Activated T-cell treated with anti-CD3 and anti-CD28 coated beads, Interleukin-2, amount 50 U/mL, for 4 hours (primary cell): ENCODE measurements at regions not wholly inside any gene's neighbourhood (a gene's known extent, or its start where the extent isn't known, plus 50 kb on each side); places are given as distances from the start of the nearest gene placed in this dataset.

Experiments
- ATAC-seq, 2 donors: fragments of 200-7000 bp; cut with Tn5 transposase; one replicate each; pipeline ENCODE4 v1.10.0; 2021
- DNase-seq: peaks from one replicate; pipeline ENCODE4 v3.0.0-alpha.2; 2020
- H3K27me3 Mint-ChIP-seq: one replicate; pipeline ENCODE4 v1.8.0; 2021; ENCODE audit warnings: low read depth, mixed read lengths
- H3K36me3 Mint-ChIP-seq: one replicate; pipeline ENCODE4 v1.8.0; 2022; ENCODE audit warnings: mixed read lengths; ENCODE audit not compliant: insufficient read depth
- H3K4me1 Mint-ChIP-seq: one replicate; pipeline ENCODE4 v1.8.0; 2021; ENCODE audit warnings: low read depth, mixed read lengths
- H3K4me3 Mint-ChIP-seq: one replicate; pipeline ENCODE4 v1.8.0; 2021; ENCODE audit warnings: mild to moderate bottlenecking, moderate library complexity, mixed read lengths
- H3K9me3 Mint-ChIP-seq: one replicate; pipeline ENCODE4 v1.8.0; 2021; ENCODE audit warnings: mixed read lengths

DNA sequence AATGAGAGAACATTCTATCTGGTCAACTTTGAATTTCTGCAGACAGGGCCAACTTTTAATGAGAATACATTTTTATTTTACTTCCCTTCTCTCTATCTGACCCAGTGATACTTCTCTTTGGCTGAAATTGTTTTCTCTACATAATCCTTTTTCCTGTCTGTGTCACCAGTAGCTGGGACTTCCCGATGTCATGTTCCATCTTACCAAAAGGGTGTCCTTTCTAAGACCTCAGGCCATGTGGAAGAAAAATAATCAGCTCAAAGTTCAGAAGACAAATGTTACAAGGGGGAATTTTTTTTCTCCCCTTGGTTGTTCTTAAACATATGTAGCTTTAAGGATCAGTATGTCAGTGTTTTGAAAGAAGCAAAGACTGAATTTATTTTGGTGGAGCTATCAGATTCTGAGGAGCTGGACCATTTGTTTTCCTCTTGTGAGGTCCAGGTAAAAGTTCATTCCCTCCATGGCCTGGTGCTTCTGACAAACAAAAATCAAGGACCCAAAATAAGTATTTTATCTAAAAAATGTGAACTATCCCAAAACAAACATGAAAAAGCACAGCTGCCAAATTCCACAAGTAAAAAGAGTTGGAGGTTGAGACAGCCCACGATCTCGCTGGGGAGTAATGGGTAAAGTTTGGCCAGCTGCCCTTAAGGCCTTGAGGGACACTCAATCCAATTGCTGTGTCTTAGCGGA lies 859.4 kb upstream of the NR2F2 start:
- Mint-ChIP-seq H3K36me3 (no peaks in the 10 kb centered on the region), H3K4me1 (no peaks in the 10 kb centered on the region), H3K27me3 (peaks cover 4% of the 10 kb centered on the region), H3K9me3 (peaks cover 4% of the 10 kb centered on the region), H3K4me3 (no peak overlapping the region)
- ATAC-seq (no peak), DNase-seq (no peak)

DNA sequence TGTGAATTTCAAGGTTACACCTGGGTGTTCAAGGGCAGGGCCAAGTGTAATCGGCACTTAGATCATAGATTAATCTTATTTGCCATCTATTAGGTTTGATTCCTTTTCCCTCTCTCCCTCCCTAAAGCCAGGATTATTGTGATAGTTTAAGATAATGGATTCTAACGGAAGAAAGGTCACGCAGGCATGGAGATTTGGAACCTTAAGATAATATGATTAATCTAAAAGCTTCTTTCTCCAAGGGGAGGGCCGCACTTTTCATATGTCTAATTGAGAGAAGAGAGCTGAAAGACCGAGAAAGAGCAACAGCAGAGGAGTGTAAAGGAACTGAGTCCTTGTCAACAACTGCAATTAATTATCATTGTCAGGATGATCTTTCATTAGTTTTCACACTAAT lies 858.8 kb upstream of the NR2F2 start:
- Mint-ChIP-seq H3K36me3 (no peaks in the 10 kb centered on the region), H3K9me3 (peaks cover 4% of the 10 kb centered on the region), H3K27me3 (peaks cover 4% of the 10 kb centered on the region), H3K4me3 (no peak overlapping the region), H3K4me1 (no peaks in the 10 kb centered on the region)
- ATAC-seq (no peak), DNase-seq (no peak)

GRCh38 chr15:95475067-95475466 lies 855.4 kb upstream of the NR2F2 start:
- H3K36me3 Mint-ChIP-seq = no peaks in the 10 kb centered on the region
- H3K27me3 Mint-ChIP-seq = no peaks in the 10 kb centered on the region
- ATAC-seq = no peak
- H3K4me3 Mint-ChIP-seq = no peak overlapping the region
- H3K9me3 Mint-ChIP-seq = no peaks in the 10 kb centered on the region
- no peaks in the 10 kb centered on the region for H3K4me1 Mint-ChIP-seq
- no peak for DNase-seq

DNA sequence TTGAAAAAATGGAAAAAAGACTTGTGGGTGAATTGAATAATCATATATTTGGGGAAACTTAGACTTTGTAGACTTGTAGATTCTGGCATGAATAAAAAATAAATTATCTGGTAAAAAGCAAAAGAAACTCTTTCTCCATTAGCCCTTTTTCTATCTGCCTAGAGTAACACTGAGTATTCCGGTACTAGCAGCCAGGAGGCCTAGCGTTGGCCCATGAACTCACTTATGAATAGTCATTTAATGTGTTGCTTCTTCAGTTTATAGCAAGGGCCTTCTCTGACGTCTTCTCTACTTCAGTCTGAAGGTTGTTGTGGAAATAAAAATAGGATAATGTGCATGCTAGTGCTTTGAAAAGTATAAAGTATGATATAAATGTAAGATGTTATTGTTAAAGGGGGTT lies 851.2 kb upstream of the NR2F2 start:
- Mint-ChIP-seq H3K36me3 (no peaks in the 10 kb centered on the region), H3K27me3 (no peaks in the 10 kb centered on the region), H3K4me3 (no peak overlapping the region), H3K9me3 (peaks cover 3% of the 10 kb centered on the region), H3K4me1 (no peaks in the 10 kb centered on the region)
- ATAC-seq (no peak), DNase-seq (no peak)

DNA sequence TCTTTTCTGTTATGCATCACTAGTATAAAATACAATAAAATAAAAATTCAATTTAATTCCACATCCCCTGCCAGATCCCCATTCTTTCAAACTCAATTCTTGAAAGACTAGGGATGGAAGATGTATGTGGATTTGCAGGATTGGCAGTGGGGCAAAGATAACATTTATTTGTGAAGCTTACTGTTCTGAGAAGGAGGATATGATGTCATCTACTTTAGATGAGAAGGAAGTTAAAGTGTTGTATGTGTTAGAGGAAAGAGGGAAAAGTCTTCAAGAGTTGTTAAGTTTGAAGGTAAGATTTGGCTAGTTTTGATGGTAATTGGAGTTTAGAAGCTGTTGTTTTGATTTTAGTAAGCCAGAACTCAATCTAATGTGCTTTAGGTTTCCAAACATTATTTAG lies 845.1 kb upstream of the NR2F2 start:
- Mint-ChIP-seq H3K9me3 (peaks cover 17% of the 10 kb centered on the region), H3K36me3 (no peaks in the 10 kb centered on the region), H3K4me1 (no peaks in the 10 kb centered on the region), H3K27me3 (peaks cover 3% of the 10 kb centered on the region), H3K4me3 (no peak overlapping the region)
- DNase-seq (no peak), ATAC-seq (no peak)

DNA sequence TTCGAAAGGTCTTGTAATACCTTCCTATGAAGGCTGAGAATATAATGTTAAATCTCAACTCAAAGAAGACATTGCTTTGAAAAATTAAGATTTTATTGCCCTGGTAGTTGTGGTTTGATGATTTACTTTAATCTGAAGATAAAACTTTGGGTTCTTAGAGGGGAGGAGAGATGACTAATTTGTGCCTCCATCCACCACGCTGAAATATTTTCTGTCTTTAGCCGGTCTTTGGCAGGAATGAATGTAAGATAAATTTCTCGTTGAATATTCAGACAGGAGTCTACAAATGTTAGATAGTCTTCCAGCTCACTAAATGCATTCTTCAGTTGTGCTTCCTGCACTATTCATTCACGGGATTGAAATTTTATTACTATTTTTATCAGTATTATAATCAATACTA lies 844.3 kb upstream of the NR2F2 start:
- H3K4me1 Mint-ChIP-seq = no peaks in the 10 kb centered on the region
- H3K36me3 Mint-ChIP-seq = no peaks in the 10 kb centered on the region
- H3K27me3 Mint-ChIP-seq = peaks cover 3% of the 10 kb centered on the region
- DNase-seq (no peak), ATAC-seq (no peak)
- peaks cover 17% of the 10 kb centered on the region for H3K9me3 Mint-ChIP-seq
- no peak overlapping the region for H3K4me3 Mint-ChIP-seq

GRCh38 chr15:95489103-95489502 lies 841.4 kb upstream of the NR2F2 start:
- no peaks in the 10 kb centered on the region for H3K36me3 Mint-ChIP-seq
- peaks cover 17% of the 10 kb centered on the region for H3K9me3 Mint-ChIP-seq
- DNase-seq (no peak), ATAC-seq (no peak)
- H3K4me3 Mint-ChIP-seq = no peak overlapping the region
- no peaks in the 10 kb centered on the region for H3K4me1 Mint-ChIP-seq
- H3K27me3 Mint-ChIP-seq = peaks cover 9% of the 10 kb centered on the region

GRCh38 chr15:95492388-95493070 lies 838.0 kb upstream of the NR2F2 start:
- H3K27me3 Mint-ChIP-seq = peaks cover 11% of the 10 kb centered on the region
- no peaks in the 10 kb centered on the region for H3K4me1 Mint-ChIP-seq
- ATAC-seq (no peak), DNase-seq (no peak)
- no peaks in the 10 kb centered on the region for H3K36me3 Mint-ChIP-seq
- H3K9me3 Mint-ChIP-seq = no peaks in the 10 kb centered on the region
- H3K4me3 Mint-ChIP-seq = no peak overlapping the region

DNA sequence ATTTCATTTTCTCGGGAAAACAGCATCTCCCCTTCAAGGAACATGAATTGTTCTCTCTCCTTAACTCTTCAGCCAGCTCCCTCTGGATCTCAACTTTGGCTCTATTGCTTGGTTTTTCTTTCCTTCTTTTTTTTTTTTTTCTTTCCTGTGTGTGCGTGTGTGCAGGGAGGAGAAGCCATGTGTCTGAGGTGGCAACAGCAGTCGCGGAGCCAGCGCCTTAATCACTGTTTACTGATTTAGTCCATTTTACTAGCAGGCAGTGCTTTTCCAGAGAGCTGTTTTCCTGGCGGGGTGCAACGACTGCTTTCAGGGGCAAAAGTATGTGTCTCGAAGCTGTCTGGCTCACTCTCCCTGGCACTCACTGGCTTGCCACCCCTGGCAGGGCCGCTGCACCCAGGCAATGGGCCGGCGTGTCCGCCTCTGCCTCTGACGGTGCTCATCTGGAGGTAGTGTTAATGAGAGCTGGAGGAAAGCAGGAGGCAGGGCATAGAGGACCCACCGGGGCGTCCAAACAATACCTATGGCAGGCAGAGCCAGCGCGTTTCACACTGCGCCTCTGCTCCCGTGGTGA lies 835.4 kb upstream of the NR2F2 start:
- Mint-ChIP-seq H3K4me3 (no peak overlapping the region), H3K27me3 (peaks cover 11% of the 10 kb centered on the region), H3K4me1 (peaks cover 8% of the 10 kb centered on the region), H3K36me3 (no peaks in the 10 kb centered on the region), H3K9me3 (no peaks in the 10 kb centered on the region)
- DNase-seq (no peak), ATAC-seq (no peak)

DNA sequence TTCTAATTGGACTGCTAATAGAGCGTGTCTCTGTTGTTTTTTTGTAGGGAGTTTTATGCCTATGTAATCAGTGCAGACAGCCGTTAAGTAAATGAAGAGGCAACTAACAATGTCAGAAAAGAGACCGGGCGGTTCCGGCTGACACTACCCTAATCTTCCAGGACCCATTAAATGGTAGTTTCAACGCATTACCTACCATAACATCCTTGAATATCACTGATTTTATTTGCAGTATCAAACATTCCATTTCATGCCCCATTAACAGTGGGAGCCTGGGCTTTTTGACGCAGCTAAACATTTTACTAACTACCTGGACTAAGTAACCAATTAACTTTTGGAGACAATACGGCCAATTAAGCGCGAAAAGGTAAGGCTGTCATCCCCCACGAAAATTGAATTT lies 832.9 kb upstream of the NR2F2 start:
- Mint-ChIP-seq H3K4me1 (peaks cover 8% of the 10 kb centered on the region), H3K9me3 (no peaks in the 10 kb centered on the region), H3K4me3 (no peak overlapping the region)

GRCh38 chr15:95498961-95499360 lies 831.5 kb upstream of the NR2F2 start:
- DNase-seq (no peak), ATAC-seq (no peak)
- no peaks in the 10 kb centered on the region for H3K9me3 Mint-ChIP-seq

More for the DNA sequence above, 832.9 kb upstream of the NR2F2 start:
- Mint-ChIP-seq H3K27me3 (peaks cover 8% of the 10 kb centered on the region), H3K36me3 (no peaks in the 10 kb centered on the region)
- DNase-seq = no peak
- ATAC-seq = no peak

GRCh38 chr15:95499397-95499796 lies 831.1 kb upstream of the NR2F2 start:
- ATAC-seq = no peak
- no peaks in the 10 kb centered on the region for H3K9me3 Mint-ChIP-seq
- no peak overlapping the region for H3K4me3 Mint-ChIP-seq
- DNase-seq = no peak
- H3K4me1 Mint-ChIP-seq = peaks cover 8% of the 10 kb centered on the region
- no peaks in the 10 kb centered on the region for H3K36me3 Mint-ChIP-seq
- H3K27me3 Mint-ChIP-seq = peaks cover 5% of the 10 kb centered on the region

More at GRCh38 chr15:95498961-95499360, 831.5 kb upstream of the NR2F2 start:
- Mint-ChIP-seq H3K36me3 (no peaks in the 10 kb centered on the region), H3K4me3 (no peak overlapping the region), H3K27me3 (peaks cover 5% of the 10 kb centered on the region), H3K4me1 (peaks cover 8% of the 10 kb centered on the region)

DNA sequence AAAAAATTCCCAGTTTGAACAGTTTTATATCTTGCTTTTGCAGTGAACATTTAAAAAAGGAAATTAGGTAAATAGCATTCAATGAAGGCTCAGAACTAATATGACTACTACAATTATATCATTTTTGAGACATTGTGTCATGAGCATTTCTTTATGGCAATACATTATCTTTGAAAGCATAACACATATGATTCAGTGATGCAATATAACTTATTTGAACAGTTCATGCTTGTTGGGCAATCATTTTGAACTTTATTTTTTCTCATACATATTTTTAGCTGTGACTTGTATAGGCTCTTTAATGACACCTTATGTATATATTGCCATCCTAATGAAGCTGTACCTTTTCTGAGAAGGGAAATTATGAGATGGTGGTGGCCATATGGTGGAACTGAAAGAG lies 828.6 kb upstream of the NR2F2 start:
- Mint-ChIP-seq H3K36me3 (no peaks in the 10 kb centered on the region), H3K4me1 (peaks cover 8% of the 10 kb centered on the region), H3K9me3 (no peaks in the 10 kb centered on the region), H3K4me3 (no peak overlapping the region), H3K27me3 (no peaks in the 10 kb centered on the region)
- ATAC-seq (no peak), DNase-seq (no peak)

- no peak for DNase-seq
- Mint-ChIP-seq H3K36me3 (no peaks in the 10 kb centered on the region), H3K4me3 (no peak overlapping the region), H3K4me1 (peaks cover 8% of the 10 kb centered on the region), H3K9me3 (no peaks in the 10 kb centered on the region), H3K27me3 (no peaks in the 10 kb centered on the region)
- ATAC-seq = peak; percentile 18 to 27
Observed at GRCh38 chr15:95503107-95503506, 827.4 kb upstream of the NR2F2 start.

DNA sequence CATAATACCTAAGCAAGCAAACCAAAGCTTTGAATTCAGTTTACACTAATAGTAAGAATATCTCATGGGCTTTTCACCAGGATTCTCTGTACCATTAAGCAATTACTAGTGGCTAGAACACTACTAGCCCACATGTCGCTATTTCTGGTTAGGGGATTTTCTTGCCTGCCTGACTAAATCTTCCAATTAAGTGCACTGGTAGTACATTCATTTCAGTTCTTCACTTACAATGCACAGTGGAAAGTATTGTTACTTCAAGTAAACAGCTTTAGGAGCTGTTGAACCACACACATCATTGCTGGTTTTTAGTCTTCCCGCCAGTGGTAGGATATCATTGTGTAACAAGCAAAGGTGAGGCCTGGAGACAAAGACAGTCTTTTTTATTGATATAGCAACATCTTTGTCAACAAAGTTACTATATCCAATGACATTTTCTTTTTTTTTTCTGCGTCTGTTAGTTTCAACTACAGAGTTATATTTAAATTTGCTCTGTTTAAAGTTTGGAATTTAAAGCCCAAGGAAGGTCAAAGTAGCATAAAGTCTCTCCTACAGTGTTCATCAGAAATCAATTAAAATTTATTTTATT lies 826.8 kb upstream of the NR2F2 start:
- Mint-ChIP-seq H3K4me3 (no peak overlapping the region), H3K27me3 (no peaks in the 10 kb centered on the region), H3K4me1 (peaks cover 4% of the 10 kb centered on the region), H3K9me3 (no peaks in the 10 kb centered on the region), H3K36me3 (no peaks in the 10 kb centered on the region)
- no peak for DNase-seq
- ATAC-seq = peak; percentile 43 to 80
